ENCODE measurements at regions not wholly inside any gene's neighbourhood (a gene's known extent, or its start where the extent isn't known, plus 50 kb on each side); places are given as distances from the start of the nearest gene placed in this dataset.

DNA sequence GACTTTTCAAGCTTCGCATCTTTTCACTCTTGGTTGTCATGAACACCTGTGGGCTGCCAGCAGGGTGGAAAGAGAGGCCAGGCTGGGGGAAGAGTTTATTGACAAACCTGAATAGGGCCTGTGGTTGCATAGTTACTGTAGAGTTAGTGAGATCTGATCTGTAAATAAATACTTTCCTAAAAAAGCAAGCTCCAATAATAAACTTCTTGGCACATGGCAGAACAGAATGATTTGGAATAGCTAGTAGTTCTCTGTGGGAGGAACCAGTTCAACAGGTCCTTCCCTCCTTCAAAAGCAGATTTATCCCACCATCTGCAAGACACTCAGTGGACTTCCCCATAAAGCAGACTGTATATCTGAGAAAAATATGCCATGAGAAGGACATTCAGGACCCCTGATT lies 445.0 kb downstream of the HACE1 start:
- no peak for DNase-seq
- no peaks in the 10 kb centered on the region for H3K27me3 ChIP-seq
- H3K4me1 ChIP-seq, result no peaks in the 10 kb centered on the region
- H3K4me3 ChIP-seq (ENCODE audit: low read depth, low read length), result no peak overlapping the region
- no peaks in the 10 kb centered on the region for H3K36me3 ChIP-seq
- H3K9me3 ChIP-seq, result no peaks in the 10 kb centered on the region
- TF ChIP-seq, protein P1, sequence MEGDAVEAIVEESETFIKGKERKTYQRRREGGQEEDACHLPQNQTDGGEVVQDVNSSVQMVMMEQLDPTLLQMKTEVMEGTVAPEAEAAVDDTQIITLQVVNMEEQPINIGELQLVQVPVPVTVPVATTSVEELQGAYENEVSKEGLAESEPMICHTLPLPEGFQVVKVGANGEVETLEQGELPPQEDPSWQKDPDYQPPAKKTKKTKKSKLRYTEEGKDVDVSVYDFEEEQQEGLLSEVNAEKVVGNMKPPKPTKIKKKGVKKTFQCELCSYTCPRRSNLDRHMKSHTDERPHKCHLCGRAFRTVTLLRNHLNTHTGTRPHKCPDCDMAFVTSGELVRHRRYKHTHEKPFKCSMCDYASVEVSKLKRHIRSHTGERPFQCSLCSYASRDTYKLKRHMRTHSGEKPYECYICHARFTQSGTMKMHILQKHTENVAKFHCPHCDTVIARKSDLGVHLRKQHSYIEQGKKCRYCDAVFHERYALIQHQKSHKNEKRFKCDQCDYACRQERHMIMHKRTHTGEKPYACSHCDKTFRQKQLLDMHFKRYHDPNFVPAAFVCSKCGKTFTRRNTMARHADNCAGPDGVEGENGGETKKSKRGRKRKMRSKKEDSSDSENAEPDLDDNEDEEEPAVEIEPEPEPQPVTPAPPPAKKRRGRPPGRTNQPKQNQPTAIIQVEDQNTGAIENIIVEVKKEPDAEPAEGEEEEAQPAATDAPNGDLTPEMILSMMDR (IDR thresholded peaks at IDR 0.05; ENCODE audit: low read depth, low read length), result no peak

GRCh38 chr6:104413767-104414166 lies 446.0 kb downstream of the HACE1 start:
- no peaks in the 10 kb centered on the region for H3K9me3 ChIP-seq

DNA sequence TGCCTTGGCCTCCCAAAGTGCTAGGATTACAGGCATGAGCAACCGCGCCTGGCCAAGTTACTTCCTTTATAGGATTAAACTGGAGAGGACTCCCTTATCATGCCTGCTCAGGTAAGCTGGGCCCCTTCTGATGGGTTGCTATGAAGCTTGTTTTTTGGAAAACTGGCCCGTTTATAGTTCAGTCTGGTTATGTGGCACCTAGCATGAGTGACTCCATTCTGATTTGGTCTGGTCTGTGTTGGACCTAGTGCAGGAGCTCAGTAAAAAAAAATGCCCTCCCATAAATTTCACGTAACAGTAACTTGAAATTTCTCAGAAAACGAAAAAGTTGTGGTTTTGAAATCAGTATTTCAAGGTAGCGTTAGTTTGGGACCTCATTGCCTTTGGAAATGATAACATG lies 448.4 kb downstream of the HACE1 start:
- H3K4me3 ChIP-seq (ENCODE audit: low read depth, low read length), result no peak overlapping the region
- no peak for DNase-seq
- H3K4me1 ChIP-seq, result no peaks in the 10 kb centered on the region
- no peaks in the 10 kb centered on the region for H3K27me3 ChIP-seq
- TF ChIP-seq, protein P1 (IDR thresholded peaks at IDR 0.05; ENCODE audit: low read depth, low read length), result no peak
- H3K36me3 ChIP-seq, result no peaks in the 10 kb centered on the region
- no peaks in the 10 kb centered on the region for H3K9me3 ChIP-seq

More at GRCh38 chr6:104413767-104414166, 446.0 kb downstream of the HACE1 start:
- DNase-seq, result no peak
- TF ChIP-seq, protein P1 (IDR thresholded peaks at IDR 0.05; ENCODE audit: low read depth, low read length), result no peak
- Histone ChIP-seq H3K4me3 (ENCODE audit: low read depth, low read length) (no peak overlapping the region), H3K4me1 (no peaks in the 10 kb centered on the region), H3K27me3 (no peaks in the 10 kb centered on the region), H3K36me3 (no peaks in the 10 kb centered on the region)

DNA sequence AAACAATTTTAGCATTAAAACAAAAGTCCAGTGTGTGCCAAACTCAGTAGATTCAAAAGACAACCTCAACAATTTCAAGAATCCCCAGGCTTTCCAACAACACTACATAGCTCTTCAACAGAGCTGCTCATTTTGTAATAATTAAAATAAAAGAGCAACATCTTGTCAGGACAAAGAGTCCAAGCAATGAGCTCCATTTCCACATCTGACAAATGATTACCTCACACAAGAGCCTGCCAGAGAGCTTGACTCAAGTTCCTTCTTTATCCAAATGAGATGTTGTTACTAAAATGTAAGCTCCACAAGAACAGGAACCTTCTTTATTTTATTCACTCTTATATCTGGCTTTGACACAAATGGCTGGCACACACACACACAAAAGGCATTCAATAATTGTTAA lies 449.8 kb downstream of the HACE1 start:
- Histone ChIP-seq H3K4me1 (no peaks in the 10 kb centered on the region), H3K27me3 (no peaks in the 10 kb centered on the region), H3K36me3 (no peaks in the 10 kb centered on the region), H3K9me3 (no peaks in the 10 kb centered on the region), H3K4me3 (ENCODE audit: low read depth, low read length) (no peak overlapping the region)
- TF ChIP-seq, protein P1 (IDR thresholded peaks at IDR 0.05; ENCODE audit: low read depth, low read length), result no peak
- no peak for DNase-seq

DNA sequence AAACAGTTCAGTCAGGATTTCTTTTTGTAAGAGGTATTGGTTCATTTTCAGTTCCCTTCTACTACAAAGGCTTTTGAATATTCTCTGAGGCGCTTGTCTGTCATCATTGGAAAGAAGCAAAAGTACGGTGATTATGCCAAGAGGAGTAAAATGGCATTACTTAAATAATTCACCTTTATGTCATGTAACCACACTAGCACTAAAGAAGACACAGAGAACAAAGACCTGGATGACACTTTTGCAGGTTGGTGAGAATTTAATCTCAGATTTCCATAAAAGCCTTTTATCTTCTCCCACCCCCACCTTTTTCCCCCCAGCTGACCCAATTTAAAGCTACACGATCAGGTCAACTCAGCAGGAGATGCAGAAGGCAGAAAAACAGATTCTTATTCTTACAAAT lies 451.8 kb downstream of the HACE1 start:
- Histone ChIP-seq H3K9me3 (no peaks in the 10 kb centered on the region), H3K4me1 (no peaks in the 10 kb centered on the region), H3K27me3 (no peaks in the 10 kb centered on the region), H3K4me3 (ENCODE audit: low read depth, low read length) (no peak overlapping the region), H3K36me3 (no peaks in the 10 kb centered on the region)
- no peak for DNase-seq
- TF ChIP-seq, protein P1 (IDR thresholded peaks at IDR 0.05; ENCODE audit: low read depth, low read length), result no peak

GRCh38 chr6:104404377-104404776 lies 455.3 kb downstream of the HACE1 start:
- H3K27me3 ChIP-seq, result no peaks in the 10 kb centered on the region
- no peak for DNase-seq
- TF ChIP-seq, protein P1 (IDR thresholded peaks at IDR 0.05; ENCODE audit: low read depth, low read length), result no peak
- no peaks in the 10 kb centered on the region for H3K4me1 ChIP-seq
- no peak overlapping the region for H3K4me3 ChIP-seq (ENCODE audit: low read depth, low read length)
- H3K9me3 ChIP-seq, result no peaks in the 10 kb centered on the region
- no peaks in the 10 kb centered on the region for H3K36me3 ChIP-seq

Measured in BE2C (cell line).